ENCODE measurements at regions not wholly inside any gene's neighbourhood (a gene's known extent, or its start where the extent isn't known, plus 50 kb on each side); places are given as distances from the start of the nearest gene placed in this dataset.

- Histone ChIP-seq H2AFZ (ENCODE audit: control insufficient read depth, low read depth, low read length) (no peak overlapping the region), H3K79me2 (ENCODE audit: control insufficient read depth, insufficient read depth, low read length) (no peaks in the 10 kb centered on the region), H3K9me3 (replicated peaks; ENCODE audit: control insufficient read depth, insufficient read depth, low read length) (no peaks in the 10 kb centered on the region), H3K4me1 (ENCODE audit: control insufficient read depth, insufficient read depth, low read length) (no peaks in the 10 kb centered on the region), H3K27ac (ENCODE audit: control insufficient read depth, insufficient read depth) (no peak overlapping the region), H4K20me1 (ENCODE audit: control insufficient read depth, insufficient read depth) (no peaks in the 10 kb centered on the region), H3K4me2 (ENCODE audit: control insufficient read depth, insufficient read depth) (no peak overlapping the region), H3K36me3 (ENCODE audit: control insufficient read depth in 2 of 2, insufficient read depth in 2 of 2, low read length in 1 of 2) (no peaks in the 10 kb centered on the region), H3K27me3 (replicated peaks in 1 of 2; ENCODE audit: control insufficient read depth in 2 of 2, insufficient read depth in 2 of 2, low read length in 1 of 2) (no peaks in the 10 kb centered on the region), H3K4me3 (no peak overlapping the region), H3K9ac (ENCODE audit: control insufficient read depth, insufficient read depth, low read length) (no peak overlapping the region)
- in situ Hi-C loops (cut with MboI) (no loop called here), intact Hi-C loops (cut with micrococcal nuclease; ENCODE audit: unreplicated experiment) (no loop called here)
- BruUV-seq (replicated peaks), result no TSS peak
- ChIA-PET RAD21 (ENCODE audit: unreplicated experiment) (interaction anchor here (0.6 kb wide), 1 partner anchor 41 kb away, joined by 3 read pairs; no protein-coding TSS in a partner anchor), CTCF (interaction anchor here (0.6 kb wide), 1 partner anchor 599 kb away, joined by 3 read pairs; no protein-coding TSS in a partner anchor), SMC1A (ENCODE audit: uncharacterized antibody, unreplicated experiment) (no interaction called here), POLR2A (no interaction called here)
- DNase-seq (ENCODE audit: low read depth, low spot score), result no peak
- no peak for ATAC-seq
- TF ChIP-seq RFX5 (IDR thresholded peaks at IDR 0.05; ENCODE audit: low read depth, low read length), result no peak
- TF ChIP-seq ESRRA (IDR thresholded peaks at IDR 0.05; ENCODE audit: low read length), result no peak
- TF ChIP-seq ZNF592 (IDR thresholded peaks at IDR 0.05), result no peak
- no peak for TF ChIP-seq BCL3 (IDR thresholded peaks at IDR 0.05; ENCODE audit: borderline replicate concordance, insufficient read depth, low read depth, low read length, poor library complexity, severe bottlenecking)
- TF ChIP-seq STAT3 (IDR thresholded peaks at IDR 0.05; ENCODE audit: low read depth, low read length), result no peak
- no peak for TF ChIP-seq TCF12 (IDR thresholded peaks at IDR 0.05; ENCODE audit: low read depth, low read length)
- no peak for TF ChIP-seq CHD2 (IDR thresholded peaks at IDR 0.05; ENCODE audit: borderline replicate concordance, low read depth, low read length)
- TF ChIP-seq BRCA1 (IDR thresholded peaks at IDR 0.05; ENCODE audit: low read depth, low read length), result no peak
- TF ChIP-seq ETV6 (conservative IDR thresholded peaks at IDR 0.05 in 1 of 2, IDR thresholded peaks at IDR 0.05 in 1 of 2; ENCODE audit: borderline replicate concordance in 1 of 2, low read depth in 1 of 2), result no peak
- TF ChIP-seq TBL1XR1 (IDR thresholded peaks at IDR 0.05; ENCODE audit: low read depth, low read length), result no peak
- no peak for TF ChIP-seq SP1 (IDR thresholded peaks at IDR 0.05; ENCODE audit: low read depth, low read length)
- TF ChIP-seq CBX5 (IDR thresholded peaks at IDR 0.05; ENCODE audit: low read depth), result no peak
- no peak for TF ChIP-seq TAF1 (IDR thresholded peaks at IDR 0.05; ENCODE audit: borderline replicate concordance, low read depth, low read length)
- TF ChIP-seq GABPA (IDR thresholded peaks at IDR 0.05; ENCODE audit: low read depth), result no peak
- WGBS (ENCODE audit: insufficient coverage, insufficient replicate concordance, low lambda C conversion rate, missing lambda C conversion rate), result 9% methylated on average over 6 of the region's 6 CpGs
- no peak for FAIRE-seq
Observed at GRCh38 chr9:13588151-13589033, 308.9 kb upstream of the MPDZ start.
